SK-N-SH (cell line): ENCODE measurements at regions not wholly inside any gene's neighbourhood (a gene's known extent, or its start where the extent isn't known, plus 50 kb on each side); places are given as distances from the start of the nearest gene placed in this dataset.

Experiments
- JUND ChIP-seq: IDR thresholded peaks from 2 replicates; pipeline ENCODE4 v1.4.0; 2012
- MEF2A ChIP-seq: IDR thresholded peaks from 2 replicates; pipeline ENCODE4 v1.4.0; 2012; ENCODE audit warnings: low read depth, borderline replicate concordance
- POLR2AphosphoS5 ChIP-seq: IDR thresholded peaks from 2 replicates; pipeline ENCODE4 v1.6.1; 2012; ENCODE audit warnings: low read depth, low read length
- SIN3A ChIP-seq: IDR thresholded peaks from 2 replicates; pipeline ENCODE4 v1.6.1; 2012; ENCODE audit warnings: low read depth, mild to moderate bottlenecking, low read length, moderate library complexity, borderline replicate concordance
- TF ChIP-seq, protein P1 (sequence below): fragments of 200-600 bp; sonication (generic); IDR thresholded peaks from 2 replicates; pipeline ENCODE4 v1.6.1; 2017; ENCODE audit warnings: antibody characterized with exemption, mild to moderate bottlenecking, moderate library complexity
- TF ChIP-seq, protein P2 (sequence below): IDR thresholded peaks from 2 replicates; pipeline ENCODE4 v1.4.0; 2012; ENCODE audit warnings: low read depth, borderline replicate concordance
- TF ChIP-seq, protein P3 (sequence below): IDR thresholded peaks from 2 replicates; pipeline ENCODE4 v1.6.1; 2012; ENCODE audit warnings: mild to moderate bottlenecking, low read depth, low read length, moderate library complexity

DNA sequence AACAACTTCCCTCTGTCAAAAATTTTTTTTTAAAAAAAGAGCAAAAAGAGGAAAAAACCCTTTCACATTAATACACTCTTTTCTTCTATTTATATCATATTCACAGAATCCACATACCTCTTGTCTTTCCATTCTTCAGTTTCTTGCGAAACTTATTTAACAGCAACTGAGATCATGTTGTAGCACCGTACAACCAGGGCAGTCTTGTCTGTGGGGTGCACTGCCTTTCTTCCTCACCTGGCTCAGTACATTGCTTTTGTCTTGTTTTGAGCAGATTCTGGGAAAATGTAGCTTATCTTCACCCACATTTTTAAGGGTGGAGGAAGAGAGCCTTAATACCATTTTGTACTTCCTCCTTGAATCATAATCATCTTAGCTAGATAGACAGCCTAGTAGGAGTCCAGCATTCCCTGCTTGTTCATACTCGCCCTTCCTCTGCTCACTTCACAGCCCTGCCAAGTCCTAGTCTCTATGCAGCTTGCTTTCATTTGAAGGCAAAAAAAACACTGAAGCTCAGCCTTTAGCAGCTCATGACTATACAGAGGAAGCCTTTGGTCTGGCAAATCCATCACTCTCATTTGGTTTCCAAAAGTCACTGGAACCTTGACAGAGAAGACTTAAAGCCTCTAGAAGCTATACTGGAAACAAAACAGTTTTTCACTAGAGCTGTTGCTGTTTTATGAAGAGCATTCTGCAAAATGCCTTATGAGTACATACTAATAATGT is 140.6 kb upstream of the BANK1 start:
- TF ChIP-seq, protein P1, sequence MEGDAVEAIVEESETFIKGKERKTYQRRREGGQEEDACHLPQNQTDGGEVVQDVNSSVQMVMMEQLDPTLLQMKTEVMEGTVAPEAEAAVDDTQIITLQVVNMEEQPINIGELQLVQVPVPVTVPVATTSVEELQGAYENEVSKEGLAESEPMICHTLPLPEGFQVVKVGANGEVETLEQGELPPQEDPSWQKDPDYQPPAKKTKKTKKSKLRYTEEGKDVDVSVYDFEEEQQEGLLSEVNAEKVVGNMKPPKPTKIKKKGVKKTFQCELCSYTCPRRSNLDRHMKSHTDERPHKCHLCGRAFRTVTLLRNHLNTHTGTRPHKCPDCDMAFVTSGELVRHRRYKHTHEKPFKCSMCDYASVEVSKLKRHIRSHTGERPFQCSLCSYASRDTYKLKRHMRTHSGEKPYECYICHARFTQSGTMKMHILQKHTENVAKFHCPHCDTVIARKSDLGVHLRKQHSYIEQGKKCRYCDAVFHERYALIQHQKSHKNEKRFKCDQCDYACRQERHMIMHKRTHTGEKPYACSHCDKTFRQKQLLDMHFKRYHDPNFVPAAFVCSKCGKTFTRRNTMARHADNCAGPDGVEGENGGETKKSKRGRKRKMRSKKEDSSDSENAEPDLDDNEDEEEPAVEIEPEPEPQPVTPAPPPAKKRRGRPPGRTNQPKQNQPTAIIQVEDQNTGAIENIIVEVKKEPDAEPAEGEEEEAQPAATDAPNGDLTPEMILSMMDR = no peak
- TF ChIP-seq, protein P2, sequence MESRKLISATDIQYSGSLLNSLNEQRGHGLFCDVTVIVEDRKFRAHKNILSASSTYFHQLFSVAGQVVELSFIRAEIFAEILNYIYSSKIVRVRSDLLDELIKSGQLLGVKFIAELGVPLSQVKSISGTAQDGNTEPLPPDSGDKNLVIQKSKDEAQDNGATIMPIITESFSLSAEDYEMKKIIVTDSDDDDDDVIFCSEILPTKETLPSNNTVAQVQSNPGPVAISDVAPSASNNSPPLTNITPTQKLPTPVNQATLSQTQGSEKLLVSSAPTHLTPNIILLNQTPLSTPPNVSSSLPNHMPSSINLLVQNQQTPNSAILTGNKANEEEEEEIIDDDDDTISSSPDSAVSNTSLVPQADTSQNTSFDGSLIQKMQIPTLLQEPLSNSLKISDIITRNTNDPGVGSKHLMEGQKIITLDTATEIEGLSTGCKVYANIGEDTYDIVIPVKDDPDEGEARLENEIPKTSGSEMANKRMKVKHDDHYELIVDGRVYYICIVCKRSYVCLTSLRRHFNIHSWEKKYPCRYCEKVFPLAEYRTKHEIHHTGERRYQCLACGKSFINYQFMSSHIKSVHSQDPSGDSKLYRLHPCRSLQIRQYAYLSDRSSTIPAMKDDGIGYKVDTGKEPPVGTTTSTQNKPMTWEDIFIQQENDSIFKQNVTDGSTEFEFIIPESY = no peak
- TF ChIP-seq MEF2A = no peak
- TF ChIP-seq SIN3A = no peak
- no peak for TF ChIP-seq JUND
- TF ChIP-seq POLR2AphosphoS5 = no peak
- TF ChIP-seq, protein P3, sequence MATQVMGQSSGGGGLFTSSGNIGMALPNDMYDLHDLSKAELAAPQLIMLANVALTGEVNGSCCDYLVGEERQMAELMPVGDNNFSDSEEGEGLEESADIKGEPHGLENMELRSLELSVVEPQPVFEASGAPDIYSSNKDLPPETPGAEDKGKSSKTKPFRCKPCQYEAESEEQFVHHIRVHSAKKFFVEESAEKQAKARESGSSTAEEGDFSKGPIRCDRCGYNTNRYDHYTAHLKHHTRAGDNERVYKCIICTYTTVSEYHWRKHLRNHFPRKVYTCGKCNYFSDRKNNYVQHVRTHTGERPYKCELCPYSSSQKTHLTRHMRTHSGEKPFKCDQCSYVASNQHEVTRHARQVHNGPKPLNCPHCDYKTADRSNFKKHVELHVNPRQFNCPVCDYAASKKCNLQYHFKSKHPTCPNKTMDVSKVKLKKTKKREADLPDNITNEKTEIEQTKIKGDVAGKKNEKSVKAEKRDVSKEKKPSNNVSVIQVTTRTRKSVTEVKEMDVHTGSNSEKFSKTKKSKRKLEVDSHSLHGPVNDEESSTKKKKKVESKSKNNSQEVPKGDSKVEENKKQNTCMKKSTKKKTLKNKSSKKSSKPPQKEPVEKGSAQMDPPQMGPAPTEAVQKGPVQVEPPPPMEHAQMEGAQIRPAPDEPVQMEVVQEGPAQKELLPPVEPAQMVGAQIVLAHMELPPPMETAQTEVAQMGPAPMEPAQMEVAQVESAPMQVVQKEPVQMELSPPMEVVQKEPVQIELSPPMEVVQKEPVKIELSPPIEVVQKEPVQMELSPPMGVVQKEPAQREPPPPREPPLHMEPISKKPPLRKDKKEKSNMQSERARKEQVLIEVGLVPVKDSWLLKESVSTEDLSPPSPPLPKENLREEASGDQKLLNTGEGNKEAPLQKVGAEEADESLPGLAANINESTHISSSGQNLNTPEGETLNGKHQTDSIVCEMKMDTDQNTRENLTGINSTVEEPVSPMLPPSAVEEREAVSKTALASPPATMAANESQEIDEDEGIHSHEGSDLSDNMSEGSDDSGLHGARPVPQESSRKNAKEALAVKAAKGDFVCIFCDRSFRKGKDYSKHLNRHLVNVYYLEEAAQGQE = no peak
